ENCODE measurements at regions not wholly inside any gene's neighbourhood (a gene's known extent, or its start where the extent isn't known, plus 50 kb on each side); places are given as distances from the start of the nearest gene placed in this dataset.

GRCh38 chr3:193780397-193780796 lies 187.4 kb downstream of the OPA1 start:
- DNase-seq, result no peak

GRCh38 chr3:193780810-193781478 lies 187.9 kb downstream of the OPA1 start:
- peak in 40 of 51 donors; percentile 5 to 70 (median 42) for DNase-seq

GRCh38 chr3:193782276-193782647 lies 189.3 kb downstream of the OPA1 start:
- no peak for DNase-seq

GRCh38 chr3:193782747-193783146 lies 189.7 kb downstream of the OPA1 start:
- DNase-seq, result no peak

GRCh38 chr3:193783166-193783896 lies 190.3 kb downstream of the OPA1 start:
- DNase-seq, result no peak

- no peak for DNase-seq
Measured at GRCh38 chr3:193784822-193785221, 191.8 kb downstream of the OPA1 start.

- no peak for DNase-seq
Measured at GRCh38 chr3:193787496-193787870, 194.5 kb downstream of the OPA1 start.

GRCh38 chr3:193788189-193788991 lies 195.4 kb downstream of the OPA1 start:
- DNase-seq, result peak in 44 of 51 donors; percentile 2 to 70 (median 36)

- DNase-seq, result no peak
Measured at GRCh38 chr3:193789455-193789854, 196.4 kb downstream of the OPA1 start.

- no peak for DNase-seq
Measured at GRCh38 chr3:193790086-193790990, 197.3 kb downstream of the OPA1 start.

- DNase-seq, result no peak
Measured at GRCh38 chr3:193791041-193792032, 198.3 kb downstream of the OPA1 start.

- DNase-seq, result no peak
Measured at GRCh38 chr3:193793123-193793522, 200.1 kb downstream of the OPA1 start.

- no peak for DNase-seq
Measured at GRCh38 chr3:193794002-193794881, 201.2 kb downstream of the OPA1 start.

- no peak for DNase-seq
Measured at GRCh38 chr3:193795062-193795690, 202.2 kb downstream of the OPA1 start.

- no peak for DNase-seq
Measured at GRCh38 chr3:193796089-193796488, 203.1 kb downstream of the OPA1 start.

GRCh38 chr3:193797566-193797965 lies 204.6 kb downstream of the OPA1 start:
- DNase-seq, result no peak

GRCh38 chr3:193798051-193798450 lies 205.0 kb downstream of the OPA1 start:
- DNase-seq, result no peak

All from hypothalamus (tissue), 51 donors.